ENCODE measurements at regions not wholly inside any gene's neighbourhood (a gene's known extent, or its start where the extent isn't known, plus 50 kb on each side); places are given as distances from the start of the nearest gene placed in this dataset.

DNA sequence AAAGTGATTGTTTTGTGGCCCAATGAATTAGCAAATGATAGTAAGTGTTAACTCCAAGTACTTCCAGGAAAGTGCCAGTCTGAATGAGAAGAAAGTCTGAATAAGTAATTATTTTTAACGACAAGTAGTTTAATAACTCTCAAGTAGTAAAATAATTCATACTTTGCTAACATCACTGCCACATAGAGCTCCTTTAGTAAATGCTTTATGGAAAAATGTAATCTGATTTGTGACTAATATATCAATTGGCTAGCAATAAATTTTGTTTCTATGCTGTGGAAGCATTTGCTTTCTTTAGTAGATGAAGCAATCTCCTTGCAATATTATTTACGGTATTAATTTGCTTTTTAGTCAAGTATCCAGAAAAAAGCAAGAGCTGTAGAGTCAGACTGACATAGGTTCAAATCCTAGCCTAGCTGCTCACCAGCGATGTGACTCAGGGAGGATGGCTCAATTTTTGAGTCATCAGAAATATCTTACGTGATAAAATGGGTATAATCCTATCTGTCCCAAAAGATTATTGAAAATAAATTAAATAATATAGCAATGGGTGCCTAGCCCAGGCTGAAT, 329.3 kb downstream of the FGFR2 start:
- no peak overlapping the region for H3K4me2 ChIP-seq (ENCODE audit: low read depth, low read length, poor library complexity, severe bottlenecking)
- TF ChIP-seq EZH2phosphoT487 (IDR thresholded peaks at IDR 0.05; ENCODE audit: borderline replicate concordance) = no peak
- TF ChIP-seq, protein P1, sequence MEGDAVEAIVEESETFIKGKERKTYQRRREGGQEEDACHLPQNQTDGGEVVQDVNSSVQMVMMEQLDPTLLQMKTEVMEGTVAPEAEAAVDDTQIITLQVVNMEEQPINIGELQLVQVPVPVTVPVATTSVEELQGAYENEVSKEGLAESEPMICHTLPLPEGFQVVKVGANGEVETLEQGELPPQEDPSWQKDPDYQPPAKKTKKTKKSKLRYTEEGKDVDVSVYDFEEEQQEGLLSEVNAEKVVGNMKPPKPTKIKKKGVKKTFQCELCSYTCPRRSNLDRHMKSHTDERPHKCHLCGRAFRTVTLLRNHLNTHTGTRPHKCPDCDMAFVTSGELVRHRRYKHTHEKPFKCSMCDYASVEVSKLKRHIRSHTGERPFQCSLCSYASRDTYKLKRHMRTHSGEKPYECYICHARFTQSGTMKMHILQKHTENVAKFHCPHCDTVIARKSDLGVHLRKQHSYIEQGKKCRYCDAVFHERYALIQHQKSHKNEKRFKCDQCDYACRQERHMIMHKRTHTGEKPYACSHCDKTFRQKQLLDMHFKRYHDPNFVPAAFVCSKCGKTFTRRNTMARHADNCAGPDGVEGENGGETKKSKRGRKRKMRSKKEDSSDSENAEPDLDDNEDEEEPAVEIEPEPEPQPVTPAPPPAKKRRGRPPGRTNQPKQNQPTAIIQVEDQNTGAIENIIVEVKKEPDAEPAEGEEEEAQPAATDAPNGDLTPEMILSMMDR (conservative IDR thresholded peaks at IDR 0.05; ENCODE audit: low read length) = no peak
- H3F3A ChIP-seq (ENCODE audit: low read depth) = no peaks in the 10 kb centered on the region
- no peak overlapping the region for H3K4me3 ChIP-seq (ENCODE audit: low read length, poor library complexity, severe bottlenecking)
- no peak overlapping the region for H2AFZ ChIP-seq (ENCODE audit: low read length)
- H3K79me2 ChIP-seq (ENCODE audit: insufficient read depth, low read length) = no peaks in the 10 kb centered on the region
- H3K9me2 ChIP-seq (replicated peaks; ENCODE audit: low read depth, low read length) = no peaks in the 10 kb centered on the region
- H3K9me3 ChIP-seq (ENCODE audit: insufficient read depth, low read depth, low read length) = no peaks in the 10 kb centered on the region
- no peaks in the 10 kb centered on the region for H3K4me1 ChIP-seq (ENCODE audit: insufficient read depth, low read length, poor library complexity, severe bottlenecking)
- no peaks in the 10 kb centered on the region for H4K20me1 ChIP-seq (ENCODE audit: insufficient read depth, low read length, poor library complexity, severe bottlenecking)
- no peaks in the 10 kb centered on the region for H3K27me3 ChIP-seq (ENCODE audit: insufficient read depth, low read length, poor library complexity, severe bottlenecking)
- no peaks in the 10 kb centered on the region for H3K36me3 ChIP-seq (ENCODE audit: insufficient read depth, low read length)
- no peak overlapping the region for H3K9ac ChIP-seq (ENCODE audit: low read depth, low read length, poor library complexity, severe bottlenecking)

DNA sequence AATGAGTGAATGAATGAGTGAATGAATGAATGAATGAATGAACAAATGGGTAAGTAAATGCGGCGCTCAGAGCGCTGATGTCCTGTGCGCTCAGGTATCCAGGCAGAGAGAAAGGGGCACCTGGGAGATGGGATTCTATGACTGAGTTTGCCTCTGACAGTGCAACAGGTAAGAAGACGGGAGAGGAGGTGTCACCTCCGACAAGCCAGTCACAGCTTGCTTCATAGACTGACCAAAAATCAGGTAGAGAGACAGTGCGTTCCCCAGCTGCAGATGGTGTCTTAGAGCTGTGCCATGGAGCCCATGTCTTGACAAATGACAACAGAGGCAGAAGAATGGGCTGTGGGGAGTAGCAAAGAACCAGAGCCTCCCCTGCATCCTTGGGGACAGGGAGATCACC, 327.3 kb downstream of the FGFR2 start:
- Histone ChIP-seq H3K9me2 (replicated peaks; ENCODE audit: low read depth, low read length) (no peaks in the 10 kb centered on the region), H3K27me3 (ENCODE audit: insufficient read depth, low read length, poor library complexity, severe bottlenecking) (no peaks in the 10 kb centered on the region), H3F3A (ENCODE audit: low read depth) (no peaks in the 10 kb centered on the region), H3K4me3 (ENCODE audit: low read length, poor library complexity, severe bottlenecking) (no peak overlapping the region), H2AFZ (ENCODE audit: low read length) (no peak overlapping the region), H3K9me3 (ENCODE audit: insufficient read depth, low read depth, low read length) (no peaks in the 10 kb centered on the region), H3K4me1 (ENCODE audit: insufficient read depth, low read length, poor library complexity, severe bottlenecking) (no peaks in the 10 kb centered on the region), H4K20me1 (ENCODE audit: insufficient read depth, low read length, poor library complexity, severe bottlenecking) (no peaks in the 10 kb centered on the region), H3K4me2 (ENCODE audit: low read depth, low read length, poor library complexity, severe bottlenecking) (no peak overlapping the region), H3K9ac (ENCODE audit: low read depth, low read length, poor library complexity, severe bottlenecking) (no peak overlapping the region), H3K36me3 (ENCODE audit: insufficient read depth, low read length) (no peaks in the 10 kb centered on the region), H3K79me2 (ENCODE audit: insufficient read depth, low read length) (no peaks in the 10 kb centered on the region)
- no peak for TF ChIP-seq EZH2phosphoT487 (IDR thresholded peaks at IDR 0.05; ENCODE audit: borderline replicate concordance)
- TF ChIP-seq, protein P1 (conservative IDR thresholded peaks at IDR 0.05; ENCODE audit: low read length) = no peak

DNA sequence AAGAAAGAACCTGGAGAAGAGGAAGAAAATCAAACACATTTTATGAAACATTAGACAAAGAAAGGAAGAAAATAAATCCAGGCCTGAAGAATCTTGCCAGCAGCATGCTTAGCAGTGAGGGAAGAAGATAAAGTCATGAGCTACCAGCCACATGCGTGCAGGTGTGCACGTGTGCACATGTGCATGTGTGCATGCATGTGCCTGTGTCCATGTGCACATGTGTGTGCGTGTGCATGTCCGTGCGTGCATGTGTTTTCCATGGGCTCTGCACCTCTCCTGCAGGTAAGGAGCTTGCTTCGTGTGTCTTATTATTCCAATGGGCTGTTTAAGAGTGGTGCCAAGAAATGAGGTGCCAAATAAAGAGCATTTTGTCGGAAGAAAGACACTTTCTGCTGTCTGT, 322.2 kb downstream of the FGFR2 start:
- Histone ChIP-seq H3K36me3 (ENCODE audit: insufficient read depth, low read length) (no peaks in the 10 kb centered on the region), H3K4me3 (ENCODE audit: low read length, poor library complexity, severe bottlenecking) (no peak overlapping the region), H3K4me1 (ENCODE audit: insufficient read depth, low read length, poor library complexity, severe bottlenecking) (no peaks in the 10 kb centered on the region), H3K79me2 (ENCODE audit: insufficient read depth, low read length) (no peaks in the 10 kb centered on the region), H4K20me1 (ENCODE audit: insufficient read depth, low read length, poor library complexity, severe bottlenecking) (no peaks in the 10 kb centered on the region), H2AFZ (ENCODE audit: low read length) (no peak overlapping the region), H3K9me3 (ENCODE audit: insufficient read depth, low read depth, low read length) (no peaks in the 10 kb centered on the region), H3K9me2 (replicated peaks; ENCODE audit: low read depth, low read length) (no peaks in the 10 kb centered on the region), H3K4me2 (ENCODE audit: low read depth, low read length, poor library complexity, severe bottlenecking) (no peak overlapping the region), H3K9ac (ENCODE audit: low read depth, low read length, poor library complexity, severe bottlenecking) (no peak overlapping the region), H3K27me3 (ENCODE audit: insufficient read depth, low read length, poor library complexity, severe bottlenecking) (no peaks in the 10 kb centered on the region), H3F3A (ENCODE audit: low read depth) (no peaks in the 10 kb centered on the region)
- no peak for TF ChIP-seq EZH2phosphoT487 (IDR thresholded peaks at IDR 0.05; ENCODE audit: borderline replicate concordance)
- TF ChIP-seq, protein P1 (conservative IDR thresholded peaks at IDR 0.05; ENCODE audit: low read length) = no peak
